GM19324 (cell line): ENCODE measurements at regions not wholly inside any gene's neighbourhood (a gene's known extent, or its start where the extent isn't known, plus 50 kb on each side); places are given as distances from the start of the nearest gene placed in this dataset.
"Not testable (repeated sequence)": the region's sequence is repeated elsewhere in the genome, so short reads cannot be mapped to it uniquely, and the experiment has no call there.

Source experiments
- ATAC-seq: cut with Tn5 transposase; IDR thresholded peaks from one replicate; pipeline ENCODE4 v1.9.1; 2021; ENCODE audit warnings: mild to moderate bottlenecking, moderate library complexity; ENCODE audit not compliant: unreplicated experiment, low FRiP score

DNA sequence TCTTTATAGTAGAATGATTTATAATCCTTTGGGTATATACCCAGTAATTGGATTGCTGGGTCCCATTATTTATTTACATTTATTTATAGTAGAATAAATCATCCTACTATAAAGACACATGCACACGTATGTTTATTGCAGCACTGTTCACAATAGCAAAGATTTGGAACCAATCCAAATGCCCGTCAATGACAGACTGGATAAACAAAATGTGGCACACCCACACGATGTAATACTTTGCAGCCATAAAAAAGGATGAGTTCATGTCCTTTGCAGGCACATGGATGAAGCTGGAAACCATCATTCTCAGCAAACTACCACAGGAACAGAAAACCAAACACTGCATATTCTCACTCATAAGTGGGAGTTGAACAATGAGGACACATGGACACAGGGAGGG lies 869.0 kb upstream of the SORCS1 start:
- ATAC-seq, result not testable (repeated sequence)

DNA sequence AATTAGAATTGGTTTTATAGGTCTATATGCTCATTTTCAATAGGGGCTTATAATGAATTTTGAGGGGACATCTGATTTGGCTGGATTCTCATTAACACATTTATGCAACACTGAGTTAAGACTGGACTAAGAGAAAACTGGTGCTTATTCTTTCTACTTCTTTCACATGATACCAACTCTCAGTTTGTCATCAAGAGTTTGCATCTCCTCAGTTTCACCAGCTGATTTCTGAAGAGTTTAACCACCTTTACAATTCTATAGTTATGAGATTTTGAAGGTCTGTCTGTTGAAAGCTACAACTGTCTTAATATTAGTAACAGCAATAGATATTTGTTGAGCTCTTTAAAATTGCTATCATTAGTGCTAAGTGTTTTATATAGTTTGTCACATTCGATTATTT lies 867.0 kb upstream of the SORCS1 start:
- ATAC-seq, result no peak

DNA sequence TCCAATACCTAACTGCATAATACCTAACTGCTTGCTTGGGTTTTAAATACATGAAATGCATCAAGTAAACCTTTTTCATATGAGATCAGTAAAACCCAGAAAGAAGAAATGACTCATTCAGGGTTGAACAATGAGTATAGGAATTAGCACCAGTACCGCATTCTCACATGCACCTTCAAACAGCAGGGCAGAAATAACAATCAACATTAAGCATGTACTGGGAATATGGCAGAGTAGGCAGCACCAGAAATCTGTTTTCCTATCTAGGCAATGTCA lies 850.3 kb upstream of the SORCS1 start:
- ATAC-seq, result peak; percentile 80

DNA sequence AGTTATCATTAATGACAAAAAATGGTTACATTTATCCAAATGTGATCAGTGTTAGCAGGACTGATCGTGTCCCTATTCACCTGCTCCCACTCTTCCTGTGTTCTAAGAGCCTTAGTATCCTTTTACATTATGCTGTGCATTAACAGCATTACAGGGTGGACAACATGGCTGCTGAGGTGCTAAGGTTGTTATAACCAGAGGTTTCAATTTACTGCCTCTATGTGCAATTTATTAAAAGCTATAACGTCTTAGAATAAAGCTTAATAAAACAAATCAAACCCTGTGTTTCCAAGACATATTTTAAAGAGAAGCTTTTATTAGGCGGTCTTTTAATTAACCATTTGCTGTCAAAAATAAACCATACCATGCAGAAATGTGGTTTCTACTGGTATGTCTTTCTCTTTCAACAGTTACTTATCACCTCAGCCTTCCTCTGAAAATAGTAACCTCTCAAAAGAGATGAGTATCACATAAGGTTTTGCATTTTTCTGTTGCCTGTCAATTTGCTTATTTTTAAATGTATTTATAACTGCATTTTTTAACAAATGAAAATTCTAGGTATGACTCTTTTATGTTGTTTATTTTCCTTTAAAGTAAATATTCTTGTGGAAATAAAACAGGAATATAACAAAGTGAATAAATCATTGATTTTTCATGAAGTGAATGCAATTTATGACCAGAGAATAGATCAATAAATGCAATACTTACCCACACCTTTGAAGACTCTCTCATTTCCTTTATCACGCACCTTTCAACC lies 849.8 kb upstream of the SORCS1 start:
- peak; percentile 67 for ATAC-seq

DNA sequence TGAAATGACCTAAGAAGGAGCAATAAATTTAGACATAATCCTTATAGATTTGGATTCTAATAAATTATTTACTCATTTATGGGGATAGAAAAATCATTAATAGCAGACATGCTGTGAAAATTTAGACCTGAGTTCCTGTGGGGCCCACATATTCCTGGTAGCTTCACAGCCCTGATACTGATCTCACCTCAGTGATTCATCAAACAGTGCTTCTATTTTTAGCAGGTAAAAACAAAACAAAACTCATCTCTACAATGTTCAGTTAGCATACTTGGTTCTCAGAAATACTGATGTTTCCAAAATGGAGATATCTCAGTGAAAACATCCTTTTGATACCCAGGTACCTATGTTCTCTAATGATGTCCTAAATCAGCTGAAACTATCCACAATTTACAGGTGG lies 841.1 kb upstream of the SORCS1 start:
- no peak for ATAC-seq

DNA sequence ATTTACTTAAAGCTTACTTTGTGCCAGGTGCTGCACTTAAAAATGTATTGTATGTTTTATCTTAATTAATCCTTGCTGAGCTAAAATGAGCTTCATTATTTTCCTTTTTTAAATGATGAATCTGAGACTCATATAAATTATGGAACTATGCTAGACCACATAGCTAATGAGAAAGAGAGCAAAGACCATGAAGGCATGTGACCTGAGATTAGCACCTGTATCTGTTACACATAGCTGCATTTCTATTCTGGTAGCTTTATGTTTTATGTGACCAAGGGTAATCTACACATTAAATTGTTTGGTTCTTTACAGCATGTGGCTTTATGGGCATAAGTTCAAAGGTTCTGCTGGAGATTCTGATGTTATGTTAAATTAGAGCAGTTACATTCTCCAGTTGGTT lies 839.1 kb upstream of the SORCS1 start:
- no peak for ATAC-seq

DNA sequence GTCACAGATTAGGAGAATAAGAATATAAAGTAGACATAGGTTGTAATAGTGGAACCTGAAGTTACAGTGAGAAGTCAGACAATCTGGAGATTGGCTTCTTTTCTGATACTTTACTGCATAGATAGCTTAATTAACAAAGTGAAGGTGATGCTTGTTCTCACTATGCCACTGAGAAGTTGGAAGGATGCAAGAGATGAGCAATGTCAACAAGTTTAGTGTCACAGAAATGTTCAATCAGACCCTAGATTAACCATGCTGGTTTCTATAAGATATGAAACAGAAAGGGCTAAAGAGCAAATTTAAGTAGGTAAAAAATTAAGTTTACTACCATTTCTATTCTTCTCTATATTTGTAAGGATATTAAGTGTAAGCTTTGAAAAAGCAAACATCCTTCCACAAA lies 838.6 kb upstream of the SORCS1 start:
- ATAC-seq, result no peak

DNA sequence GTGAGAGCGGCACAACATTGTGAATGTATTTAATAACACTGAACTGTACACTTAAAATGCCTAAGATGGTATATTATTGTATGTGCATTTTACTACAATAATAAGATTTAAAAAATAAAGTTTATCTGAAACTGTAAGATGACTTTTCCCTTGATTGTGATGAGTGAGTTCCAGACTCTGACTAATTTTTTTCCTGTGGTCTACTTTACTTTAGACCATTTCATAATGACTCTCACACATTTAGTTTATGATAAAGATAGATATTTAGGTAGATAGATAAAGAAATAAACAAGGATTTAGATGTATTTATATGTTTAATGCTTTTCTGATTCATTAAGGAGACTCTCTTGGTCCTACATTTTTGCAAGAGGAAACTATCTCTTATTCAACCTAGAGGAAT lies 835.9 kb upstream of the SORCS1 start:
- no peak for ATAC-seq

DNA sequence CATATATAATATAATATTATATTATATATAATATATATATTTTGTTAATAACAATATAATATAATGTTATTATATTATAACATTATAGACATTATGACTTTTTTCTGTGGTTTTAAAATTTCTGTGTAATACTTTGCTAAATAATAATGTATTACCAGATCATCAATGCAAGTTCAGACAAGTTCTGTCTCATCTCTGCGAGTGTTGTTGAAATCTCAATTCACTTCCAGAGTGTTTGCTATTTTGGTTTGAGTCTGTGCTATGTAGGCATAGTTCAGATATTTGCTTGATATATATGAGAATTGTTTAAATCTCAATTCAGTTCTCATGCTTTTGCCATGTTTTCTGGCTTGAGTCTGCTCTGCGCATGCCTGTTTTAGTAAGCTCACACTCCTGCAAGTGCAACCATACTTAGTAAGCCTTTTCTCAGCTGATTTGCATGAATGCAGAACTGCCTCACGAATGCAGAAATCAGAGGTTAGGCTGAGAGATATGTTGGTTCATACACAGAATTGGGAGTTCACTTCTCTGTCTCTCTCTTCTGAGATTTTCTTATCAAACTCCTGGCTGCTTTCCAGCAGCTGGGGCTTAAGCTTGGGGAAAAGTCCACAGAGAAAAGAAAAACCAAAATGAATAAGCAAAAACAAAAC lies 830.2 kb upstream of the SORCS1 start:
- ATAC-seq, result peak; percentile 81

DNA sequence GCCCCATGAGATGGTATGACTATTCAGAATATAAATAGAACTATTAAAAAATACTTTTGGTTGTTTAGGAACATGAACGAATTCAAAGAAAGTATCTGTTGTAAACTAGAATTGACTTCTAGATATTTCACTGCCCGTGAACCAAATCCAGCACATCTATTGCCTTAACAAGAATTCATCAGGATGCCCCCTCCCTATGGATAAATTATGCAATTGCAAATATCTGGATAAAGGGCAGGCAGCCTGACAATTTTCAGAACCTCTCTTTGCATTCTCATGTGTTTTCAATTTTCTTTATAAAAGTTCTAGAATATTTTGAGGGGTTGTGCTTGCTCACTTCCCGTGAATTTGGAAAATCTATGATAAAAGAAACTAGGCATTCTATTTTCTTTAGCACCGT lies 822.1 kb upstream of the SORCS1 start:
- no peak for ATAC-seq

DNA sequence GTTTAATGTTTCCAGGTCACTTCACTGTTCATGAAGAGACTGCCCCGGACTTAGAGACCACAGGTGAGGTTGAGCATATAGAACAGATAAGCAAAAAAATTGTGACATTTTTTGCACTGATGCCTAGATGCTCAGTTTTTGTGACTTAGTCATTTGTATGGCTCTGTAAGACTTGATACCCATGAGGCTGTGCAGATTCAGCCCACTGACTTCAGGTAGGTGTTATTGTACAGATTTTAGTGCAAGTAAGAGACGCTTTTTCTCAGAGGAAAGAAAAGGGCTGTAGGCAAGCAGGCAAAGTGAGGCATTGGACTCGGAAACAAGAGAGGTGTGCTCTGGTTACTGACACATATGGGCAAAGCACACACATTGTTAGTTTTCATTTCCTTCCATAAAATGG lies 820.1 kb upstream of the SORCS1 start:
- no peak for ATAC-seq

DNA sequence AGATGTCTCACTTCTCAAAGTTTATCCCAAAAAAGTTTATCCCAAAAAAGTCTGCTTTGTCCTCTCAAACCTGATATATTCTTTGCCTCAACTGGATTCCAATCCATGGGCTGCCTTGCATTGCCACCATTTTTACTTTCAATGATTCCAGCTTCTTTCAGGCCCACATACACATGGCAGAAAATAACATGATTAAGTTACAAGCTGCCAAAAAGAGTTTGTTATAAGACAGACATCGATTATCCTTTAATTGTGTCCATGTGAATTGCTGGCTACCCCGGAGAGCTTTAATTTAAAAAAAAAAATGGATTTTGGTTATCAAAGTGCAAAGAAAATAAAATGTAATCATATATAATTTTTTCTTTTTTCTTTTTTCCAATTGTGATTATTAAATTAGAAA lies 819.6 kb upstream of the SORCS1 start:
- ATAC-seq, result no peak

DNA sequence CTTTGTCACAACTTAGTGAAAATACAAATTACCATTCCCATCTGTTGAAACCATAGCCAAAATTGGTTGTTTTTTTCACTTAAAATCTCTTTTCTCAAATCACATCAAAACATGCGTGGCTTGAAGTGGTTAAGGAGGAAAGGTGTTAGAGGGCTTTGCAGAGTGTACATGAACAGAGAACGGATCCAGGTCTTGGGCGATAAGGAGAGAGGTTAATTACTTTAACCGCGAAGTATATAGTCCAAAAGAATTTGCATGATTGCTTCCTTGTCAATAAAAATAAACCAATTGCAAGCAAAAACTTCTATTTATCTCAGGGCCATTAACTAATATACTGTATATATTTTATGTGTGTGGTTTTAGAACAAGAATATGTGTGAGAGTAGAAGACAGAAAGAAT lies 813.9 kb upstream of the SORCS1 start:
- no peak for ATAC-seq

DNA sequence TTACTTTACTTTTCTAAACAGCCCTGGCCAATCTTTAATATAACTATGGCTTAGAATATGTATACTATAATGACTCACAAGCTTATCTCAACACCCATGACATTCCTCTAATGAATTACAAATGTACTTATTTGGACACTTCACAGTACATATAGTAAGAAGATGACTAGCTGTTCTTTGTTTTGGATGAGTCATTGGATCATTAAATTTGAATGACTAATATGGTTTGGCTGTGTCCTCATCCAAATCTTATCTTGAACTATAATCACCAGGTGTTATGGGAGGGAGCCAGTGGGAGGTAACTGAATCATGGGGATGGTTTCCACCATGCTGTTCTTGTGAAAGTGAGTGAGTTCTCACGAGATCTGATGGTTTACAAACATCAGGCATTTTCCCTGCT lies 807.5 kb upstream of the SORCS1 start:
- ATAC-seq, result no peak

DNA sequence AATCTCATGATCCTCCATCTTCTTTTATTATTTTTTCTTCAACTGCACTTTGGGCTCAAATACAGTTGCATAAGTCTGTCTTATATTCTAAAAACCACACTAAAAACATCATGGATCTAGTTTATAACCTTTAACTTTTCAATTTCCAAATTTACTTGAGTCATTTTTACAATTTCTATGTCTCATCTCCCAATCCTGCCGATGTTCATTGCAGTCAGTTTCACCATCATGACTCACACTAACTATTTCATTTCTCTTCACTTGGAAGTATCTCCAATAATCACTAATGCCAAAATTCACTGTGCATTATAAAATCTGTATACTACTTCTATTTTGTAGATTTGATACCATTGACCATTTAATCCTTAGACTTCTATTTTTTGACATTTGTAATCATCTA lies 806.9 kb upstream of the SORCS1 start:
- ATAC-seq, result no peak

DNA sequence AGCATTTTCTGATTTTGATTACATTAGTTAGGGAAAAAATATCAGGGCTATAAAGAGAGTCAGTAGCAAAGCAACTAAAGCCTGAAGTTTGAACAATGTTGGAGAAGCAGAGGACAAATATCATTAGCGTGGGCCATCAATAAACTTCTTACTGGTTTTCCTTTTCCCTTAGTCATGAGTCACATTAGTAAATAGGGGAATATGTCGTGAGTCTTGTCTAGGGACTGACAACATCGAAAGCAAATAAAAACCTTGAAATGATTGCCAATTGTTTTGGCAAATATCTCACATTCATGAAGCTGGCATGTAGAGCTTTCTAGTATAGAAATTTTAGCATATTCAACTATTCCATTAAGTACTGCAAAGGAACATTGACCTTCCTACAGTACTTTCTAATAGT lies 806.0 kb upstream of the SORCS1 start:
- ATAC-seq, result no peak

DNA sequence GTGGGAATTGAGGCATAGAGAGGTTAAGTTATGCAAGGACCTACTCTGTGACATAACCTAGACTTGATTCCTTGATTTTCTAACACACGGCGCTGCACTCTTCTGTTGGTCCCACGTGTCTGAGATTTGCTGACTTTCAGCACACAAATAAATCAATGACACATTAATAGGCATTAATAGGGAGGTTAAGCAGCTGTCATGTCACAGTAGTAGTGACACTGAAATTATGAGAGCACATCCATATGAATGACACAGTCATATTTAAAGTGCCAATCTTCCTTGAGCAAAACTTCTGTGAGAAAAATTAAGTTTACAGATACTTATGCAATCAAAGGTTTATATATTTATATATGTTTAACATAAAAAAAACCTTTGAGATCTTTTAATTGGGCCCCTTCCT lies 805.4 kb upstream of the SORCS1 start:
- no peak for ATAC-seq

DNA sequence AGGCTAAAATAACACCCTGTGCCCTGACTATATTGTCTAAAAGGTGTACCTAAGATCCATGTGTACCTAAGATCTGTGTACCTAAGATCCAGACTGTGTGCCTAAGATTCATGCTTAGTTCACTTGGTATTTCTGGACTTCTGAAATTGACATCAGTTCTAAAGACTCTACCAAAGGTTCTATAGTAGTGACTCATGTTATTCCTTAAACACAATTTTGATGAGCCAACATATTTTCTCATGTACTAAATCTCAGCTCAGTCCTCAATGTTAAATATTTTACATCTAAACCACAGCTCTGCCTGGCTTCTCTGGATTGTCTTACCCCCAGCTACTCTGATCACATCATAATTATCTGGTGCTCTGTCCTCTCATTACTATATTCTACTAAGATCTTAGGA lies 802.3 kb upstream of the SORCS1 start:
- no peak for ATAC-seq

DNA sequence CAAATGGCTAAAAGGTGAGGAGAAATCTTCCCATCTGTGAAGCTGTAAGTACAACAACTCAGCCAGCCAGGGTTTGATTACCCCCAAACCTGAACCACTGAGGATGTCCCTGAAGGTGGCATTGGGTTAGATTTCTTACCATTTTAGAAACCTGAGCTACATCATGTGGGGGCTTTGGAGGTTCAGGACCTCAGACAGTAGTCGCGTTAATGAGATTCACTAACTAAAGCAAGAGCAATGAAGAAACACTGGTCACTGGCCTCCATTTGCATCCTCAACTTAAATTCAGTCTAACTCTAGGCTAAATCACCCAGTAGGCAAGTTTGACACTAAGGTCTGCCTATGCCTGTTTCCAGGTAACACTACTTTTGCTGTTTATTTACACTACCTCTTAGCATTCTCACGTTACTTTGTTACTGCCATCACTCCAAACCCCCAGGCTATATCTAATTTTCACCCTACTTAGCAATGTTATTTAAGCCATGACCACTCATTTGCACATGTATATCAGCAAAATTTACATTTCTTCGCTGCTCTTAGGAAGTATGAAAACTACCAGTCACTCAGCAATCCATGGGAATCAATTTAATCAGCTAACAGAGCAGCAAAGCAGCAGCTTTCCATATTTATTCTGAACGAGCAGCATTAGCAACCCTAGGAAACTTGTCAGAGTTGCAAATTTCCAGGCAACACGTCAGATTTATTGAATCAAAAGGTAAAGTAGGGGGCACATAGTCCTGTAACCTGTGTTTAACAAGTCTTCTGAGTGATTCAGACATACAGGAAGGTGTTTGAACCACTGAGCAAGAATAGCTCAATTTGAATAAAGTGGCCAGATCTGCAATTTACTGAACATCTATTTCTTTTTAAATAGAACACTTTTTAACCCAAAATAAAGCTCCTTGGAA lies 788.4 kb upstream of the SORCS1 start:
- no peak for ATAC-seq

DNA sequence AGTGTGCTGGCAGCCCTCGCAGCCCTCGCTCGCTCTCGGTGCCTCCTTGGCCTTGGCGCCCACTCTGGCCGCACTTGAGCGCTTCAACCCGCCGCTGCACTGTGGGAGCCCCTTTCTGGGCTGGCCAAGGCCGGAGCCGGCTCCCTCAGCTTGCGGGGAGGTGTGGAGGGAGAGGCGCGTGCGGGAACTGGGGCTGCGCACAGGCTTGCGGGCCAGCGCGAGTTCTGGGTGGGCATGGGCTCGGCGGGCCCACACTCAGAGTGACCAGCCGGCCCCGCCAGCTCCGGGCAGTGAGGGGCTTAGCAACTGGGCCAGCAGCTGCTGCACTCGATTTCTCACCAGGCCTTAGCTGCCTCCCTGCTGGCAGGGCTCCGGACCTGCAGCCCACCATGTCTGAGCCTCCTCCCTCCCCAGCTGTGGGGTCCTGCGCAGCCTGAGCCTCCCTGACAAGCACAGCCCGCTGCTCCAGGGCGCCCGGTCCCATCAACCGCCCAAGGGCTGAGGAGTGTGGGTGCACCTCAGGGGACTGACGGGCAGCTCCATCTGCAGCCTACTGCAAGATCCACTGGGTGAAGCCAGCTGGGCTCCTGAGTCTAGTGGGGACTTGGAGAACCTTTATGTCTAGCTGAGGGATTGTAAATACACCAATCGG lies 786.0 kb upstream of the SORCS1 start:
- not testable (repeated sequence) for ATAC-seq

DNA sequence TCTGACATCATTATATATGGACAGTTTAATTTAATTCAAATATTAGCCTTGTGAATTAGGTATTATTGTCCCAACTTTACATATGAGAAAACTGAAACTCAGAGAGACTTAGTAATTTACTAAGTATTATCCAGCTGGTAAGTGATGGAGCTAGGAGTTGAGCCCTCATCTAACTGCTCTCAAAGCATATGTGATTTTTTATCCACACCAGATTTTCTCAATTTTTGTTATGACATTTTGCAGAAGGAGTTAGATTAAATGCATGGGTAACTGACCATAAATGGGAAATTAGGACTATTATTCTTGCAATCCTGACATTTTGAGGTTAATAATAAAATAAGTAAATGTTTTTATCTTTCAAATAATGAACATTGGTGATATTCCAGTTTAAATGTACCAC lies 778.3 kb upstream of the SORCS1 start:
- no peak for ATAC-seq
